Heart right ventricle (tissue), 16 donors: ENCODE measurements at regions not wholly inside any gene's neighbourhood (a gene's known extent, or its start where the extent isn't known, plus 50 kb on each side); places are given as distances from the start of the nearest gene placed in this dataset.

Experiments used
- ATAC-seq, 8 donors: fragments of 200-7000 bp; cut with Tn5 transposase; one replicate each; pipeline ENCODE4 v1.9.1; 2020; ENCODE audit warnings: mild to moderate bottlenecking in 8 of 8, moderate library complexity in 8 of 8, moderate number of reproducible peaks in 1 of 8
- DNase-seq, 2 donors: peaks; one replicate each; pipeline ENCODE4 v3.0.0-alpha.2; 2020
- H3K27ac ChIP-seq, 10 donors: fragments of 200-600 bp; sonication (generic) in 2 of 10; one replicate each; pipeline versions ENCODE4 v1.5.0 to v1.8.0; 2020 to 2022; ENCODE audit warnings: mild to moderate bottlenecking in 3 of 10
- H3K27me3 ChIP-seq, 7 donors: fragments of 200-600 bp; one replicate each; pipeline ENCODE4 v1.8.0; 2021 to 2022; ENCODE audit warnings: mild to moderate bottlenecking in 2 of 7
- H3K36me3 ChIP-seq, 9 donors: fragments of 200-600 bp; sonication (generic) in 1 of 9; one replicate each; pipeline versions ENCODE4 v1.5.0 to v1.8.0; 2020 to 2022; ENCODE audit warnings: mild to moderate bottlenecking in 2 of 9
- H3K4me1 ChIP-seq, 9 donors: fragments of 200-600 bp; sonication (generic) in 1 of 9; one replicate each; pipeline versions ENCODE4 v1.5.0 to v1.8.0; 2020 to 2022; ENCODE audit warnings: mild to moderate bottlenecking in 4 of 9
- H3K4me3 ChIP-seq, 10 donors: fragments of 200-600 bp; sonication (generic) in 2 of 10; one replicate each; pipeline versions ENCODE4 v1.5.0 to v1.8.0; 2020 to 2022; ENCODE audit warnings: mild to moderate bottlenecking in 7 of 10, moderate library complexity in 2 of 10
- H3K9me3 ChIP-seq, 11 donors: fragments of 200-600 bp in 10 of 11; sonication (generic) in 2 of 11; one replicate each; pipeline versions ENCODE4 v1.5.0 to v1.8.0; 2013 to 2022; ENCODE audit warnings: mild to moderate bottlenecking in 2 of 11, control low read depth in 1 of 11, moderate library complexity in 1 of 11
- WGBS, 2 donors: extraction: QIAGEN DNeasy Blood & Tissue Kit; methylation state at CpG; one replicate each; pipeline ENCODE4 v1.1.7; 2013; ENCODE audit warnings: inconsistent platforms in 1 of 2; 5-methylcytosine and 5-hydroxymethylcytosine counted together
- intact Hi-C, 10 donors: fragments of 100-400 bp; cut with DNase I; formaldehyde crosslinking; loops; one replicate each; pipeline versions ENCODE4 v1.11.1 to v1.14.2; 2022
- TF ChIP-seq, protein P1 (sequence below), 9 donors: fragments of 200-600 bp; sonication (generic) in 2 of 9; IDR thresholded peaks; one replicate each; pipeline versions ENCODE4 v1.5.0 to v1.8.0; 2021 to 2022; ENCODE audit warnings: antibody characterized with exemption in 9 of 9, mild to moderate bottlenecking in 5 of 9, moderate library complexity in 1 of 9
- donor health status: Arrhythmogenic right ventricular cardiomyopathy.
- donor health status: ischemic (EF 13 %, LVEDD 7.1; RV severe dilation, severe dysfunction).
- donor health status: healthy with polysubstance abuse.
- donor health status: DM: no; HTN: yes; CAD: no.
- donor health status: DM: no; HTN: no; CAD: no.
- donor health status: ischemic (EF 25% LVEDD 6.9; RV normal size, moderate dysfunction).
- donor health status: ischemic (EF 25% LVEDD 5.7; RV mildly dilated, moderate dysfunction).
- donor health status: healthy.
- donor health status: DM: yes; HTN: yes; CAD: no.
- donor health status: Ischemic cardiomyopathy.
- donor health status: ischemic (EF 35%, LVEDD 5.7; RV mildly dilated, moderate dysfunction).
- donor health status: nonischemic (EF 11% LVEDD 7.7; RV severe dilation, severe dysfunction).
- donor health status: DM: yes; HTN: yes; CAD: no.
- donor health status: PGD.
- donor health status: ischemic (EF 29% LVEDD 5.4; RV normal size, mild dysfunction).
- donor health status: nonischemic (EF 23%, LVEDD 6.1; RV moderate dilation, normal function).

DNA sequence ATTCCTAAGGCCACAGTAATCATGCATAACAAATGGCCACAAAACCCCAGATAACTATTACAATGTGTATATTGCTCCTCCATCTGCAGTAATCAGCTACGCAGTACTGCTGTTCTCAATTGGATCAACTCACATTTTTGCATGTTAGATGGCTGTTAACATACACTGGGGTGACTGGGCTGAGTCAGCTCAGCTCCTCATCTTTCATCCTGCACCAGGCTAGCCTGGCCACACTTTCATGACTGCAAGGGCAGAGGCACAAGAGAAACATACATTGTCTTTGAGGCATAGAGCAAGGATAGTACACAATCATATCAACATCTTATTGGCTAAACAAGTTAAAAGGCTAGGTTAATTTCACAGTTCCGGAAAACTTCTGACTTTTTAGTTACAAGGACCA is 306.6 kb downstream of the SLC6A15 start:
- H3K27me3 ChIP-seq = no peaks in the 10 kb centered on the region
- no peak overlapping the region for H3K4me3 ChIP-seq
- DNase-seq (no peak), ATAC-seq (no peak)
- H3K27ac ChIP-seq = no peak overlapping the region
- TF ChIP-seq, protein P1, sequence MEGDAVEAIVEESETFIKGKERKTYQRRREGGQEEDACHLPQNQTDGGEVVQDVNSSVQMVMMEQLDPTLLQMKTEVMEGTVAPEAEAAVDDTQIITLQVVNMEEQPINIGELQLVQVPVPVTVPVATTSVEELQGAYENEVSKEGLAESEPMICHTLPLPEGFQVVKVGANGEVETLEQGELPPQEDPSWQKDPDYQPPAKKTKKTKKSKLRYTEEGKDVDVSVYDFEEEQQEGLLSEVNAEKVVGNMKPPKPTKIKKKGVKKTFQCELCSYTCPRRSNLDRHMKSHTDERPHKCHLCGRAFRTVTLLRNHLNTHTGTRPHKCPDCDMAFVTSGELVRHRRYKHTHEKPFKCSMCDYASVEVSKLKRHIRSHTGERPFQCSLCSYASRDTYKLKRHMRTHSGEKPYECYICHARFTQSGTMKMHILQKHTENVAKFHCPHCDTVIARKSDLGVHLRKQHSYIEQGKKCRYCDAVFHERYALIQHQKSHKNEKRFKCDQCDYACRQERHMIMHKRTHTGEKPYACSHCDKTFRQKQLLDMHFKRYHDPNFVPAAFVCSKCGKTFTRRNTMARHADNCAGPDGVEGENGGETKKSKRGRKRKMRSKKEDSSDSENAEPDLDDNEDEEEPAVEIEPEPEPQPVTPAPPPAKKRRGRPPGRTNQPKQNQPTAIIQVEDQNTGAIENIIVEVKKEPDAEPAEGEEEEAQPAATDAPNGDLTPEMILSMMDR (IDR thresholded peaks at IDR 0.05) = no peak
- H3K9me3 ChIP-seq = no peaks in the 10 kb centered on the region
- WGBS, 2 donors = 88 to 99% methylated on average over 2 of the region's 2 CpGs
- intact Hi-C loops = no loop called here
- no peaks in the 10 kb centered on the region for H3K4me1 ChIP-seq
- H3K36me3 ChIP-seq = no peaks in the 10 kb centered on the region

DNA sequence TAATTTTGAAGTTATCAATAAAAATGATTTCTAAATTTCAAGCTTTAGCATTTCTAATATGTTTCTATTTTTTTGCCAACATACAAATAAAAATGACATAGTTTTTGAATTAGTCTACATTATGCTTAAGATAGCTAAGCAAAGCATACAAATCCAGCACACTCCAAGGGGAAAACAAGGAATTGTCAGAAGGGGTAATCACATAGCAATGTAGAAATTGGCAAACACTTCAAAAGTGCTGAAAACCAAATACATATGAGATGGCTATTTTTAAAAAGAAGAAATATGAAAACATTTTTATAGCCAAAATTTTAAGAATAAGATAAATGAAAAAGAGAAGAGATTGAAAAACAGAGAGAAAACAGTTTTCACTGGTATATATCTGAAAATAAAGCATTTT is 308.0 kb downstream of the SLC6A15 start:
- ATAC-seq = no peak
- intact Hi-C loops = no loop called here
- Histone ChIP-seq H3K36me3 (no peaks in the 10 kb centered on the region), H3K27me3 (no peaks in the 10 kb centered on the region), H3K9me3 (no peaks in the 10 kb centered on the region), H3K4me1 (no peaks in the 10 kb centered on the region), H3K4me3 (no peak overlapping the region), H3K27ac (no peak overlapping the region)
- DNase-seq = no peak
- TF ChIP-seq, protein P1 (IDR thresholded peaks at IDR 0.05) = no peak

GRCh38 chr12:84603484-84604248 is 308.9 kb downstream of the SLC6A15 start:
- Histone ChIP-seq H3K27ac (no peak overlapping the region), H3K4me3 (no peak overlapping the region), H3K9me3 (no peaks in the 10 kb centered on the region), H3K4me1 (no peaks in the 10 kb centered on the region), H3K27me3 (no peaks in the 10 kb centered on the region), H3K36me3 (no peaks in the 10 kb centered on the region)
- TF ChIP-seq, protein P1 (IDR thresholded peaks at IDR 0.05) = no peak
- DNase-seq (no peak), ATAC-seq (no peak)
- WGBS, 2 donors = 67 to 72% methylated on average over 2 of the region's 2 CpGs
- intact Hi-C loops = no loop called here

DNA sequence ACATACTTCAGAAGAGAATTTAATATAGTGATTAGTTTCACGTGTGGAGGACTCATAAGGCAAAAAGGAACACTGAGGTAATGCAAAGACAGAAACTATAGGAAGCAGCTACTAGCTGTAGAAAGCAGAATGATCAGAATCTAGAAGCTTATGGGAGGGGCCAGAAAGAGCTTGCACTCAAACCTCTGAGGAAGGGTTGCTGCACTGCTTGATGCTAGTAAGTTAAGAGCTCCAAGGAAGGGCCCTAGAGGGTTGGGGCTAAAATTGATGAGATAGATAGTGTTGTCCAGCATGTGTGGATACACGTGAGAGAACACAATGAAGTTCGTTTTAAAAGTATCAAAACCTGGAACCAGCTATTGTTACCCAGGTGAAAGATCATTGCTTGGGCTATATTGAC is 311.1 kb downstream of the SLC6A15 start:
- Histone ChIP-seq H3K4me1 (no peaks in the 10 kb centered on the region), H3K4me3 (no peak overlapping the region), H3K36me3 (no peaks in the 10 kb centered on the region), H3K9me3 (no peaks in the 10 kb centered on the region), H3K27ac (no peak overlapping the region), H3K27me3 (no peaks in the 10 kb centered on the region)
- TF ChIP-seq, protein P1 (IDR thresholded peaks at IDR 0.05) = no peak
- DNase-seq (no peak), ATAC-seq (no peak)
- intact Hi-C loops = no loop called here
- 71 to 85% methylated on average over 3 of the region's 3 CpGs for WGBS, 2 donors
